GM18858 (cell line): ENCODE measurements at regions not wholly inside any gene's neighbourhood (a gene's known extent, or its start where the extent isn't known, plus 50 kb on each side); places are given as distances from the start of the nearest gene placed in this dataset.

Source experiments
- ATAC-seq: cut with Tn5 transposase; IDR thresholded peaks from one replicate; pipeline ENCODE4 v1.9.1; 2021; ENCODE audit not compliant: unreplicated experiment

DNA sequence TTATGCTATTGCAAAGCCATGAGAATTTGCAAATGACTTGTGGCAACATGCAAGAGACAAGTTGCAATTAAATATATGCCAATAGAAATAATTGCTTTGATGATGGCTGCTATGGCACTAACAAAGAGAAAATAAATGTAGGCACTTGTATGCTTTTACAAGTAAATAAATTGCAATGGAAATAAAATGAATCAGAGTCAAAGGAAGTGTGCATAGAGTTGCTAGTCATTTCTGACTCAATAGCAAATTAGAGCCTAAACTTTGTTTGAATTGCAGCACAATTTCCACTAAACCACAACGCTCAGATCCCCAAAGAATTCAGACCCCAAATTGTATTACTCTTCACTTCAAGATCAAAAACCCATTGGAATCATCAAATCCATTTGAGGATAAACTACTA, 792.1 kb upstream of the ARGLU1 start:
- no peak for ATAC-seq

DNA sequence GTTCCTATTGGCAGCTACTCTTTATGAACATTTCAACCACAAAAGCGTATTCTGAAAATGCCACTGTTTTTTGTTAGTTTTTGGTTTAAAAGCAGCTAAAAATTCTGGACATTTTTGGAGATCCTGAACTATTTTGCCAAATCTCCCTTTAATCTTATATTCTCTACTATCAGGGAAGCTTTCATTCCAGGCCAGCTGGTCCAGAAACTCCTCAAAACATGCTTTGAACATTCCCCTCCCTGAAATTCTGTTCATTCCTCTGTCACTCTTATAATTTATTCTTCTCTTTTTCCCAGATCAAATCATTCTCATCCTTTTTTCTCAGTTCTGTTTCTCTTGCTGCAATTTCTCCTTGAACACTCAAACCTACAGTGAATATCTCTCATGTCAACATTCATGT, 790.9 kb upstream of the ARGLU1 start:
- no peak for ATAC-seq

GRCh38 chr13:107351305-107351704, 783.4 kb upstream of the ARGLU1 start:
- ATAC-seq = no peak

DNA sequence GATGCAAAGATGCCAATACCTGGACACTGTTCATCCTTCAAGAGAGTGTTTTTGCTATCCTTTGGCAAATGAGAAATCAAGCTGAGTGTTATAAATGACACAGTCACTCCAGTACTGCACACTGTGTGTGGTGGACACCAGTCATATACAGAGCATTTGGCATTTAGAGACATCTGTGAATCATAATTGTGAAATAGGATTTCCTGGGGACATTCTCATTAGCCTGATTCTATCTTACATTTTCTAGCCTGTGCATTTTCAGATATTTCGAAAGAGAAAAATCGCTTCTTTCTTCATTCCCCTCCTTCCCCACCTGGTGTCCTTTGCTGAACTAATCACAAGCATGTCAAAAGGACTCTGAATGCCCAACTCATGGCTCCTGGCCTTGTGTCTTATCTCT, 781.0 kb upstream of the ARGLU1 start:
- ATAC-seq = no peak

GRCh38 chr13:107348471-107348870, 780.5 kb upstream of the ARGLU1 start:
- no peak for ATAC-seq

- ATAC-seq = no peak
These were observed 779.9 kb upstream of the ARGLU1 start for GRCh38 chr13:107347641-107348369.

DNA sequence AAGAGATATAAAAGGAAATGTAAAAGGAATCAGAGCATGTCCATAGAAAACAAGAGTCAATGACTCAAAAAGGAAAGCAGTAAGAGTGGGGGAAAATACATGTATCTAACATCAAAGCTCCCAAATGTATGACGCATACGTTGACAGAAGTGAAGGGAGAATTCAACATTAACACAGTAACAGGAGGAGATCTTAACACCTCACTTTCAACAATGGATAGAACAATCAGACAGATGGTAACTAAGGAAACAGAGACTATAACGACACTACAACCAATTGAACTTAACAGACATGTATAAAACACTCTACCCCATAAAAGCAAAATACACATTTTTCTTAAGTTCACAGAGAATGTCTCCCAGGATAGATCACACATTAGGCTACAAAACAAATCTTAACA, 774.8 kb upstream of the ARGLU1 start:
- ATAC-seq = no peak

- no peak for ATAC-seq
These were observed 771.3 kb upstream of the ARGLU1 start for GRCh38 chr13:107339209-107339608.

DNA sequence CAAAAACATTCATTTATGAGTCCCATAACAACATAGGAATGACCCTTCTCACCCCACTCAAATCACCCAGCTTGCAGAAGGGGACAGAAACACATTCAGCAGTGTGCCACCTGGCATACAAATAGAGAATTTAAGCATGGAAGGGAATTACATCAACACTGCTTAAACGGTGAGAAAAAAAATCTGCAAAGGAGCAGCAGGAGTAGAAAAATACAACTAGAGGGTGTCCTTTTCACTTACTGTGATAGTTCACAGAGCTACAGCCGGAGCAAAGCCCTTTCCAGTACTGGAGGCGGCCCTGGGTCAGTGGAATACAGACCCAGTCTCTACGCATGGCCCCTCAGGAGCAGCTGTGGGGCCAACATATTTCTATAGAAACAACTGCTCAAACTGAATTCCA, 764.3 kb upstream of the ARGLU1 start:
- ATAC-seq = no peak

GRCh38 chr13:107331359-107331758, 763.4 kb upstream of the ARGLU1 start:
- ATAC-seq = no peak

GRCh38 chr13:107330484-107330883, 762.5 kb upstream of the ARGLU1 start:
- no peak for ATAC-seq

- no peak for ATAC-seq
These were observed 762.1 kb upstream of the ARGLU1 start for GRCh38 chr13:107329991-107330390.

- no peak for ATAC-seq
These were observed 756.7 kb upstream of the ARGLU1 start for GRCh38 chr13:107324416-107325204.

GRCh38 chr13:107322228-107322627, 754.3 kb upstream of the ARGLU1 start:
- ATAC-seq = no peak

- ATAC-seq = no peak
These were observed 737.2 kb upstream of the ARGLU1 start for GRCh38 chr13:107305178-107305577.

- ATAC-seq = no peak
These were observed 733.9 kb upstream of the ARGLU1 start for GRCh38 chr13:107301724-107302374.

DNA sequence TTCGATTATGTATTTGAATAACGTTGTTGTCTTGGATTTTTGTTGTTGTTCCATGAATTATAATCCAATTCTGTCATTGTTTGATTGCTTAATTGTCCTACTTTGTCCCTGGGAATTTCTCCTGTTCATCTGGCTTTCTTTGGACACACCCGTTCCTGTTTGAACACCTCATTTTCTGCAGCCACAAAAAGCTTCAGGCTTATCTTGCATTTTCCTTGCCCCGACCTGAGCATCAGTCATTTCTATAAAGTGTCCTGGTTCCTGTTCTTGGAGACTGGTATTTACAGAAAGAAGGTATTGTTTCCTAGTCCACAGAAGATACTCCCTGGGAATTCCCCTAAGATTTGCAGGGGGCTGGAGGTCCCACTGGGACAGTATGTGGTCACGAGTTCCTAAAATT, 731.8 kb upstream of the ARGLU1 start:
- ATAC-seq = no peak

DNA sequence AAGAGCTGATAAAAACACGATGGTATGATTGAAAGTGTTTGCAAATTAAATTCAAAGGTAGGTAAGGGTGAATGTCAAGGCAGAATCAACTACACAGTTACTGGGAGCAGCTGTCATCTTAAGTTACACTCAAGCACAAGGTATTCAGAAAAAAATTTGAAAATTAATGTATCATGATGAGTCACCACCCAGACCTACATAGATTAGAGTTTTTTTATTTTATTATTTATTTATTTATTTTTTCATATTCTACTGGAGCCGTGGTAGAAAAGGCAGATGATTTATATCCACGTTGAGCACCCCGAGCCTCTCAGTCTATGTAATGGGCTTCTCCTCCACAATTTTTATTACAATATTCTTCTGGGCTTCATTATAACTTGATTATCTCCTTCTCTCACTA, 728.9 kb upstream of the ARGLU1 start:
- ATAC-seq = no peak

- no peak for ATAC-seq
These were observed 727.6 kb upstream of the ARGLU1 start for GRCh38 chr13:107295416-107296140.

GRCh38 chr13:107293924-107294323, 726.0 kb upstream of the ARGLU1 start:
- ATAC-seq = no peak

GRCh38 chr13:107291875-107292274, 723.9 kb upstream of the ARGLU1 start:
- no peak for ATAC-seq
